Mucosa of gallbladder (tissue), 1 donor: ENCODE measurements at regions not wholly inside any gene's neighbourhood (a gene's known extent, or its start where the extent isn't known, plus 50 kb on each side); places are given as distances from the start of the nearest gene placed in this dataset.

Experiments used
- DNase-seq: peaks from one replicate; pipeline ENCODE4 v3.0.0-alpha.2; 2020; ENCODE audit warnings: low spot score
- donor health status: DM: no; HTN: no; CAD: no.

GRCh38 chr12:93243689-93244513, 133.8 kb upstream of the NUDT4 start:
- peak; percentile 63 for DNase-seq

DNA sequence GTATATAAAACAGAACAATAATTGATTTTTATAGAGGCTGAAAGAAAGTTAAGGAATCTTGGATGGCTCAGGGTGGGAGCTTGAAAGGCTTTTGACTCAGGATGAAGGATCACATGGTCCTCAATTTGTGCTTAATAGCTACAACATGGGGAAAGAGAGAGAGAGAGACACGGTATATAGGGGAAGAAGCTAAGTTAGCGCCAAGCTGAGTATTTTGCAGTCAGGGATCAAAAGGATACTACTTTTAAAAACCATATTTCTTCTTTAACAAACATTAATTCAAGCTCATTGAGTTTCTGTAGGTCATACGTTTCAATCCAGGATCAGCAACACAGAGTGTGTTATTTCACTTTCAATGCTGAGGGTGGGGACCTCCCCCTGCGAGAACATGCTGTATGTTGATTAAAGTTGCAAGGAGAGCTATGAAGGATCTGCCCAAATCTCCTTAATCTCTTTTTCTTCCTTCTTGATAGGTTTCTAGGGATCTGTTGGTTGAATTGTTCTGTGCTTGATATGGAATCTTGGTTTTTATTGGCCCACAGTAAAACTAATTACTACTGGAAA, 133.1 kb upstream of the NUDT4 start:
- no peak for DNase-seq

- DNase-seq, result no peak
Measured at GRCh38 chr12:93245543-93245942, 132.2 kb upstream of the NUDT4 start.

- DNase-seq, result no peak
Measured at GRCh38 chr12:93247313-93247991, 130.3 kb upstream of the NUDT4 start.

GRCh38 chr12:93252221-93252620, 125.5 kb upstream of the NUDT4 start:
- no peak for DNase-seq

DNA sequence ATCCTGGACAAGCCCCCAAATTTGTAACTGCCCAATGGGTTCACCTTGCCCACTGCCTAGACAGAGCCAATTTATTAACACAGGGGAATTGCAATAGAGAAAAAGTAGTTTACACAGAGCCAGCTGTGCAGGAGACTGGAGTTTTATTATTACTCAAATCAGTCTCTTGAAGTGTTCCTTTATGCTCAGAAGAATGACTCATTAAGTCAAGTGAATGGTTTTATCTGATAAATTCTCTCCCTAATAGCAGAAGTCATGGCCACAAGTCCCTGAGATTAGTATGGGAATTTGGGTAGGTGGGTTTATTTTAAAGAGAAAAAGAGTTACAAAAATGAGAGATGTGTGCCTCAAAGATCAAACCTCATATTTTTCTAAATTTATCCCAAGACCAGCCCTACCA, 122.8 kb upstream of the NUDT4 start:
- DNase-seq, result no peak

GRCh38 chr12:93256256-93256969, 121.3 kb upstream of the NUDT4 start:
- no peak for DNase-seq

DNA sequence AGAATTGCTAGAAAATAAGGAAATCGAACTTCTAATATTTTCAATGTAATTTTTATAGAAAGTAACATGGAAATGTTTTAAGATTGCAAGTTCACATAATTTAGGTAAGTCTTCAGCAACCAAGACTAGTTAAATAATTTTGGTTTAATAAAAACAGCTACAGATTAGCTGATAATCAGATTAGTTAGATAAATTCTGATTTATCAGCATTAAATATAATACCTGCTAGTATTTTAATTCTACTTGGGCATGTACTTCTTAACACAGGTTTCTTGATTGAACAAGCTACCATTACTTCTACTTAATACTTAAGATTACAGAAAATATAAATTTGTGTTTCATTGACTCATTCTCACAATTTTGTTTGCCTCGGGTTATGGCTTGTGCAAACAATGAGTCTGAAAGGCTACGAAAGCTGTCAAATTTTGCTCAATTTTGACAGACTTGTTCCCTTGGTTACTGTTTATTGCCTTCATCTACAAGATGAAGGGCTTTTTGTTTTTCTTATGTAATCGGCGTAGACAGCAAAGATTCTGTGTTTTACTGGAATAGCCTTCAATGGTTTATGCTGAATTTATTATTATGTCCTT, 116.1 kb upstream of the NUDT4 start:
- no peak for DNase-seq

- no peak for DNase-seq
Measured at GRCh38 chr12:93272997-93273396, 104.7 kb upstream of the NUDT4 start.

DNA sequence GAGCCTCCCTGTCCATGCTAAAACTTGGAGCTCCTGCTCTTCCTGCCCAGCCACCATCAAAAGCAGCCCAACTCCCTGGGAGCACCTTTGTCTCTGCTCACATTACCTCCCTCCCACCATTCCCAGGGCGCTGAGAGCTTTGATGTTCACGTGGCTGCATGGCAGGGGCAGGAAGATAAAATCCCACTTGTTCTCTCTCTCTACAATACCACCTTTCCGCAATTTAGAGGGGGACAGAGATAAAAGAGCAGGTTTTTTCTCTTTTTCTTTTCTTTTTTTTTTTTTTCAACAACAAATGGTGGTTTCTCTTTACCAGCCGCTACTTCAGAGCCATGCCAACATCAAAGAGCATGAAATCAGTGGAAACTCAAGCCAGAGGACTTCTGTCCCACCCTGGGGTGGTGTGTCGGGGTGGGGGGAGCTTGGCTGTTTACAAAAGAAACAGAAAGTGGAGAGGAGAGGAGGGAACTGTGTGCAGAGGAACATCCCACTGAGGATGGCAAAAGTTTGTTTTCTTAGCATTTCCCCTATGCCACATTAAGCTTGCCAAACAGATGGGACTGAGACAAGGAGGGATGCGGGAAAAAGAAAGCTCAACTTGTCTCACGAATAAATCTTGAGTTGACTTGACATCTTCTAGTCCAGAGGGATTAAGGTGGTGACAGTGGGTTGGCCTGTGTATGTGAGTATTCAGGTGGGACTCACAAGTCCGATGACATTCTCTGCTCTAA, 103.7 kb upstream of the NUDT4 start:
- DNase-seq, result no peak

DNA sequence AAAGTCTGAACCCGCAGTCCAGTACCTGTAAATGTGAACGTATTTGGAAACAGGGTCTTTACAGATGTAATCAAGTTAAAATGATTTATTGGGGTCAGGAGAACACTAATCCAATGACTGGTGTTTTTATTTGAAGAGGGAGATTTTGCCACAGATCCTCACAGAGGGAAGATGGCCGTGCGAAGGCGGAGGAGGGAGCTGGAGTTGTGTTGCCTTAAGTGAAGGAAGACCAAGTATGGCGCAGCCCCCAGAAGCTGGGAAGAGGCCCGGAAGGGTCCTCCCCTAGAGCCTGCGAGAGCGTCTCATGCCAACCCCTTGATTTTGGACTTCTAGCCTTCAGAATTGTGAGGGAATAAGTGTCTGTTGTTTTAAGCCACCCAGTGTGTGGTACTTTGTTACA, 102.8 kb upstream of the NUDT4 start:
- DNase-seq, result no peak

GRCh38 chr12:93275589-93275988, 102.1 kb upstream of the NUDT4 start:
- DNase-seq, result no peak

- no peak for DNase-seq
Measured at GRCh38 chr12:93279565-93280412, 97.9 kb upstream of the NUDT4 start.

- DNase-seq, result no peak
Measured at GRCh38 chr12:93287149-93287548, 90.6 kb upstream of the NUDT4 start.

DNA sequence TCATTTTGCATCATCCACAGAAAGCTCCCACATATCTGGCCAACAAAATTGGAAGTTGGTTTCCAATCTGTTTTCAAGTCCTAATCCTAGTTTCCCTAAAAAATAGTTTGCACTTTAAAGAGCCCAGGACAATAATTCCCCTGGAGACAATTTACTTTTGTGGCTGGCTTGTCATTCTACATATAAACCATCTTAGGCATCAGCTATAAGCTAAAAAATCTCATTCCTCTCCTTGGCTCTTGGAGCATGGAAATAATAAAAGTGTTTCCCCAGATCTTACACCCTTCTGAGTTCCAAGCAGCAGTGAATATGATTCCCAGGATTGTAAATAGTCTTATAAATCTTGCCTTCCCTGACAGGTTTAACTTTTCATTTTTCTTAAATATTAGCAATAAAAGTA, 89.1 kb upstream of the NUDT4 start:
- DNase-seq, result no peak

DNA sequence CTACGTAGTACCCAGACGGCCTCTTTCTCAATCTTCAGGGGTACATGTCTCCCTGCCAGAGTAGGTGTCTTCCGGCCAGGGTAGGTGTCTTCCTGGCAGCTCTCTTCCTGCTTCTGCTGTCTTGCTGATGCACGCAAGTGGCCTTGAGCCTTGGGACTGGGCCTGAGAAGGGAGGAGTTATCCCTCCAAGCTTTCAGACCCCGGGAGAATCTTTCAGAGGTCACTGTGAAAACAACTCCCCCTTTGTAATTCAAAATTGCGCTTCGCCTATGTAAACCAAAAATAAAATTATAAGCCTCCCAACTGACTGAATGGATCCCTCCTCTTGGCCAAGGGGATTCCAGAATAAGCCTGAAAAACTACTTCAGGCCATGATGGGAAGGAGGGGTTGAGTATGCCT, 87.3 kb upstream of the NUDT4 start:
- no peak for DNase-seq

- DNase-seq, result no peak
Measured at GRCh38 chr12:93292213-93292612, 85.5 kb upstream of the NUDT4 start.

DNA sequence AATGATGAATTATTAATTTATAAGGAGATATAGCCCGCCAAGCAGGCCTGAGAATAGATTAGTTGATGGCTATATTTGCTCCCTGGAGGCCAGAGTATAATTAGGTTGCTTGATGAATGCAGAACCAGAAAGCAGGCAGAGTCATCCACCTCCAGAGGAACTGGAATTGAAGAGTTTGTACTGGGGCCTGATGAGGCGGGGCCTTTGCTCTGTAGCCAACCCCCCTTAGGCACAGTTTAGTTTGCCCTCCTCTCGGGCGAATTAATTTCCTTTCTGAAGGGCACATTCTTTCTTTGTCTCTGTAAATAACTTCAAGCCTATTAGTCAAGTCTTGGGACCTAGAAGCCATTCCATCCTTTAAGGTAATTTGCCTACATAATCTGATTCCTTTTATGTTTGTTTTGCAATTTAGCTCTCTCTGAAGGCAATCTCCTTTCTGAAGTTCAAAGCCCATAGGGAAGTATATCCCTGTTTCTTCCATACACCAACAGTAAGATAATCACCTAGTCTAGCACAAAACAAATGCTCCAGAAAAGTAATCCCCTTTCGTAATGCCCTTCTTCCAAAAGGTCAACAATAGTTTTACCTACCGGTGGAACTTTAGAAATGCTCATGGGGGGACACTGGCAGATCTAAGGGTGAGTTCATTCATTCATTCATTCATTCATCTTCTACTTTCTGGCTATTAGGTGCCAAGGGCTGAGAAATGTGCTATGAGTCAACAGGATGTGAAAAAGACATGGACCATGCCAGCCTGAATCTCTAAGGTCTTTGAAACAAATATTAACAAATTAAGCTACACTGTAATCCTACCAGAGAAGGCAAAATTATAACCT, 84.8 kb upstream of the NUDT4 start:
- no peak for DNase-seq

DNA sequence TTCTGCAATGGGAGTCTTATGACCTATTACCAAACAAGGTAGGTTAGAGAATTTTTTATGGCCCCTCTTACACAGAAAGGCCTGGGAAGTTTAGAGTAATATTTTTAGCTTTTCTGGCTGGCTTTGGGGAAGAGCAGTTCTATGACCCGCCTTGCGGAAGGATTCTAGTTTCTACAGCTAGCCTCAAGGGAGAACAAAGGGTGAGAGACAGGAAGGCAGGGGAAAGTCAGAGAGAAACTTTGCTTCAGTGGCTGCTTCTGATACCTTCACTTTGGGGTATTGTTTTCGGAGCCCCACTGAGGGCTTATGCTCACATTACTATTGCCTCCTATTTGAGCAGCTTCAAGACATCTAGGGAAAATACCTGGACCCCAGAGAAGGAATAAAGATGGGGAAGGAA, 80.7 kb upstream of the NUDT4 start:
- no peak for DNase-seq

- no peak for DNase-seq
Measured at GRCh38 chr12:93297536-93297935, 80.2 kb upstream of the NUDT4 start.
